GM12874 (cell line): ENCODE measurements at regions not wholly inside any gene's neighbourhood (a gene's known extent, or its start where the extent isn't known, plus 50 kb on each side); places are given as distances from the start of the nearest gene placed in this dataset.

Source experiments
- CTCF ChIP-seq: IDR thresholded peaks from 2 replicates; pipeline ENCODE4 v1.5.1; 2011; ENCODE audit warnings: low read depth, mild to moderate bottlenecking, control low read depth, low read length, moderate library complexity; ENCODE audit not compliant: insufficient read depth

- TF ChIP-seq CTCF: no peak
Measured at GRCh38 chr1:244980605-244981004, 116.3 kb upstream of the HNRNPU start.

- no peak for TF ChIP-seq CTCF
Measured at GRCh38 chr1:244974550-244974949, 110.2 kb upstream of the HNRNPU start.

GRCh38 chr1:244974106-244974505 is 109.8 kb upstream of the HNRNPU start:
- TF ChIP-seq CTCF: no peak

GRCh38 chr1:244971552-244972216 is 107.3 kb upstream of the HNRNPU start:
- TF ChIP-seq CTCF: no peak

- peak; percentile 56 for TF ChIP-seq CTCF
Measured at GRCh38 chr1:244970744-244971551, 106.6 kb upstream of the HNRNPU start.

- no peak for TF ChIP-seq CTCF
Measured at GRCh38 chr1:244970236-244970743, 105.9 kb upstream of the HNRNPU start.

GRCh38 chr1:244969355-244970235 is 105.3 kb upstream of the HNRNPU start:
- no peak for TF ChIP-seq CTCF
